Neuronal stem cell (in vitro differentiated cells): ENCODE measurements at regions not wholly inside any gene's neighbourhood (a gene's known extent, or its start where the extent isn't known, plus 50 kb on each side); places are given as distances from the start of the nearest gene placed in this dataset.

Experiments
- DNase-seq: peaks from one replicate; pipeline ENCODE4 v3.0.0-alpha.2; 2013; ENCODE audit warnings: low spot score
- H2AFZ ChIP-seq: one replicate; pipeline ENCODE4 v1.6.1; 2013; ENCODE audit warnings: mild to moderate bottlenecking, low read length, inconsistent platforms
- H2AK5ac ChIP-seq: 2 replicates; pipeline ENCODE4 v1.6.1; 2013; ENCODE audit warnings: low read depth, mild to moderate bottlenecking, inconsistent platforms, low read length, moderate library complexity, mixed read lengths
- H2BK120ac ChIP-seq: 2 replicates; pipeline ENCODE4 v1.6.1; 2013; ENCODE audit warnings: low read depth, mild to moderate bottlenecking, inconsistent platforms, low read length, moderate library complexity, mixed read lengths
- H2BK12ac ChIP-seq: one replicate; pipeline ENCODE4 v1.6.1; 2013; ENCODE audit warnings: low read length, inconsistent platforms
- H2BK15ac ChIP-seq: 2 replicates; pipeline ENCODE4 v1.6.1; 2013; ENCODE audit warnings: mild to moderate bottlenecking, low read length, inconsistent platforms, mixed read lengths
- H2BK5ac ChIP-seq: one replicate; pipeline ENCODE4 v1.6.1; 2013; ENCODE audit warnings: inconsistent platforms, mild to moderate bottlenecking, low read length, moderate library complexity
- H3K14ac ChIP-seq: one replicate; pipeline ENCODE4 v1.6.1; 2013; ENCODE audit warnings: low read length, inconsistent platforms
- H3K18ac ChIP-seq: 2 replicates; pipeline ENCODE4 v1.6.1; 2013; ENCODE audit warnings: low read length, inconsistent platforms
- H3K23ac ChIP-seq: 2 replicates; pipeline ENCODE4 v1.6.1; 2013; ENCODE audit warnings: low read depth, mild to moderate bottlenecking, mixed read lengths, low read length, inconsistent platforms; ENCODE audit not compliant: poor library complexity
- H3K27ac ChIP-seq: replicated peaks from 3 replicates; pipeline ENCODE4 v1.5.1; 2013; ENCODE audit warnings: low read length, inconsistent platforms
- H3K27me3 ChIP-seq, 3 experiments: 2 replicates each; pipeline ENCODE4 v1.6.1; 2013; ENCODE audit warnings: low read length in 3 of 3, mild to moderate bottlenecking in 2 of 3, inconsistent platforms in 1 of 3, low read depth in 1 of 3, mixed read lengths in 1 of 3, moderate library complexity in 1 of 3; ENCODE audit not compliant: control insufficient read depth in 3 of 3, insufficient read depth in 3 of 3
- H3K36me3 ChIP-seq, 2 donors: replicated peaks in 1 of 2; 2 replicates each; pipeline ENCODE4 v1.6.1; 2013; ENCODE audit warnings: low read length in 2 of 2; ENCODE audit not compliant: control insufficient read depth in 2 of 2, insufficient read depth in 2 of 2
- H3K4ac ChIP-seq: 2 replicates; pipeline ENCODE4 v1.6.1; 2013; ENCODE audit warnings: inconsistent platforms, mild to moderate bottlenecking, low read length, moderate library complexity
- H3K4me1 ChIP-seq, 2 donors: 1 replicate in 1 of 2; 2 replicates in 1 of 2; pipeline ENCODE4 v1.6.1; 2013; ENCODE audit warnings: low read length in 2 of 2, low read depth in 1 of 2; ENCODE audit not compliant: control insufficient read depth in 2 of 2, insufficient read depth in 1 of 2
- H3K4me2 ChIP-seq: one replicate; pipeline ENCODE4 v1.6.1; 2013; ENCODE audit warnings: mild to moderate bottlenecking, low read length, inconsistent platforms; ENCODE audit not compliant: insufficient read depth, poor library complexity, severe bottlenecking
- H3K4me3 ChIP-seq, 2 donors: 2 replicates each; pipeline ENCODE4 v1.5.1; 2013; ENCODE audit warnings: low read length in 2 of 2, mild to moderate bottlenecking in 2 of 2, inconsistent platforms in 1 of 2, moderate library complexity in 1 of 2
- H3K79me1 ChIP-seq: one replicate; pipeline ENCODE4 v1.6.1; 2013; ENCODE audit warnings: low read depth, mild to moderate bottlenecking, inconsistent platforms, low read length, moderate library complexity
- H3K9ac ChIP-seq: one replicate; pipeline ENCODE4 v1.6.1; 2013; ENCODE audit warnings: mild to moderate bottlenecking, low read depth, low read length, inconsistent platforms; ENCODE audit not compliant: poor library complexity
- H3K9me3 ChIP-seq, 2 donors: replicated peaks in 1 of 2; 2 replicates each; pipeline versions ENCODE3 to v1.6.1; 2013; ENCODE audit warnings: low read length in 2 of 2, mild to moderate bottlenecking in 2 of 2, inconsistent platforms in 1 of 2, low read depth in 1 of 2, mixed read lengths in 1 of 2, moderate library complexity in 1 of 2; ENCODE audit not compliant: control insufficient read depth in 2 of 2, insufficient read depth in 1 of 2
- H4K8ac ChIP-seq: one replicate; pipeline ENCODE4 v1.6.1; 2013; ENCODE audit warnings: low read depth, mild to moderate bottlenecking, inconsistent platforms, low read length, moderate library complexity
- H4K91ac ChIP-seq: one replicate; pipeline ENCODE4 v1.6.1; 2013; ENCODE audit warnings: low read length, low read depth, mild to moderate bottlenecking, inconsistent platforms; ENCODE audit not compliant: poor library complexity
- WGBS, 2 donors: extraction: QIAGEN DNeasy Blood & Tissue Kit; methylation state at CpG; one replicate each; pipeline ENCODE4 v1.1.7; 2013; ENCODE audit warnings: missing lambda C conversion rate in 2 of 2, mixed read lengths in 1 of 2; ENCODE audit not compliant: insufficient read length in 2 of 2, insufficient replicate concordance in 1 of 2; ENCODE audit errors: extremely low coverage in 2 of 2; 5-methylcytosine and 5-hydroxymethylcytosine counted together

- Histone ChIP-seq H2AFZ (no peak overlapping the region), H2BK5ac (no peak overlapping the region), H2BK15ac (no peak overlapping the region), H3K4ac (no peak overlapping the region), H3K36me3 (no peaks in the 10 kb centered on the region), H3K27me3 (no peaks in the 10 kb centered on the region), H3K14ac (no peak overlapping the region), H3K9me3 (no peaks in the 10 kb centered on the region), H2BK120ac (no peak overlapping the region), H3K9ac (no peak overlapping the region), H3K4me2 (no peak overlapping the region), H4K91ac (no peak overlapping the region), H2AK5ac (no peak overlapping the region), H3K23ac (no peak overlapping the region), H3K79me1 (no peaks in the 10 kb centered on the region), H3K4me3 (no peak overlapping the region), H3K18ac (no peak overlapping the region), H3K27ac (no peak overlapping the region), H2BK12ac (no peak overlapping the region), H4K8ac (no peak overlapping the region), H3K4me1 (no peaks in the 10 kb centered on the region)
- DNase-seq = no peak
These were observed 694.4 kb downstream of the LTN1 start for GRCh38 chr21:28298251-28298672.

DNA sequence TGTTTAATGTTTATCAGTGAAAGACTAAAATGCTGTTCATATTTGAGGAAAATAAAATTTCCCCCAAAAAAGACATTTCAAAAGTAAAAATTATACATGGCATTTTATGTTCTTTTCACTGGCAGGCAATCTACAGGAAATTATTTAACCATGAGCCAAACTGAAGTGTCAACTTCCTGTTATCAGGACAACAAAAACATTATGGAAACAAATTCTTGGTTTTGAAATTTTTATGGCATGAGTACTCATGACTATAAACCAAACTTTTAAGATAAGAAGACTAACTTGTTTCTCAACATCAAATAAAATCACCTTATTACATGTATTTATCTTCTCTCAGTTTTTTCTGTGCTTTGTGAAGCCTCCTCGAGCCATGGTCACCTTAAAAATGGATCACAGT lies 698.6 kb downstream of the LTN1 start:
- no peak overlapping the region for H3K4me2 ChIP-seq
- no peak overlapping the region for H3K9ac ChIP-seq
- no peak overlapping the region for H3K27ac ChIP-seq
- H3K14ac ChIP-seq = no peak overlapping the region
- H3K9me3 ChIP-seq = no peaks in the 10 kb centered on the region
- H3K79me1 ChIP-seq = no peaks in the 10 kb centered on the region
- DNase-seq = no peak
- no peak overlapping the region for H3K4ac ChIP-seq
- no peak overlapping the region for H3K4me3 ChIP-seq
- no peak overlapping the region for H2AFZ ChIP-seq
- H2BK5ac ChIP-seq = no peak overlapping the region
- H3K23ac ChIP-seq = no peak overlapping the region
- no CpG with 5 or more reads among the region's 1 CpG for WGBS, 2 donors
- H4K8ac ChIP-seq = no peak overlapping the region
- H3K36me3 ChIP-seq = no peaks in the 10 kb centered on the region
- H3K27me3 ChIP-seq = no peaks in the 10 kb centered on the region
- no peaks in the 10 kb centered on the region for H3K4me1 ChIP-seq
- no peak overlapping the region for H2AK5ac ChIP-seq
- H2BK12ac ChIP-seq = no peak overlapping the region
- H4K91ac ChIP-seq = no peak overlapping the region
- H3K18ac ChIP-seq = no peak overlapping the region
- H2BK15ac ChIP-seq = no peak overlapping the region
- H2BK120ac ChIP-seq = no peak overlapping the region

DNA sequence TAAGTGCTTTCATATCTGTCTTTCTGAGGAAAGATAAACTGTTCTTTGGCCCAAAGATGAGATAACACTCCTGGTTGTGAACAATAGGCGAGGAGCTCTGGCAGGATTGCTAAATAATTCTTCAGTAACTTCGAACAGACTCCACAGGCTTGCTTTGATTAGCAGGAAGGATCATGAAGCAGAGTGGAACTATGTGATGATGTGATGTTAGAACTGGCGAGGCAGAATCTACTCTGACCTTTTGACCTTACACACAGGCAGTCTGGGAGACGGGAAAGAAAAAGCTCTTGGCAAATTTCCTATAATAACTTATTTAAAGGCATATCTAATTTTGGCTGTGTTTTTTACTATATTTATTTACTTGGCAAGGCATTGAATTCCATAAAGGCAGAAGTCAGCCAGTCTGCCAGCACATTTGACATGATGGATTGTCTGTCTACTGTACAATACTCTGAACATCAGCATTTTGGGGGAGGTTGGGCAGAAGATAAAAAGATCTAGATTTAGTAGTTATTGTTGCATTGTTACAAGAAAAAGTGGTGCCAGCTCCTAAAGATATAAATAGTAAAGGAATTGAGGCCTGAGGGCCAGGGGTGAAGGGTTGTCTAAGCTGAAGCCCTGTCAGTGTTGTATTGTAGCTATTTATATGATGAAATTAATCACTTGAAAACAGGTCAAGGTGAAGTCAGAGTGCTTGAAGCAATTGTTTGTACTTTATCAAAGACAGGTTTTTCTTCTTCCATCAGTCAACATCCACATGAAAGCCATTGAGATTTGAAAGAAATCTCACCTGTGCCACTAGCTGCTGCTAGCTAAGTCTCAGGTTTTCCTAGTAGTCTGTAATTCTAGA lies 708.8 kb downstream of the LTN1 start:
- no peak overlapping the region for H2AFZ ChIP-seq
- H3K27me3 ChIP-seq = no peaks in the 10 kb centered on the region
- no peaks in the 10 kb centered on the region for H3K36me3 ChIP-seq
- no peak overlapping the region for H2BK5ac ChIP-seq
- no peak overlapping the region for H2AK5ac ChIP-seq
- no peak overlapping the region for H3K23ac ChIP-seq
- no peaks in the 10 kb centered on the region for H3K9me3 ChIP-seq
- H2BK12ac ChIP-seq = no peak overlapping the region
- no peak for DNase-seq
- H3K27ac ChIP-seq = no peak overlapping the region
- no peak overlapping the region for H3K9ac ChIP-seq
- no peaks in the 10 kb centered on the region for H3K4me1 ChIP-seq
- H2BK15ac ChIP-seq = no peak overlapping the region
- no peak overlapping the region for H2BK120ac ChIP-seq
- H3K79me1 ChIP-seq = no peaks in the 10 kb centered on the region
- WGBS, 2 donors = no CpG with 5 or more reads among the region's 4 CpGs
- no peak overlapping the region for H3K4me2 ChIP-seq
- H4K8ac ChIP-seq = no peak overlapping the region
- no peak overlapping the region for H4K91ac ChIP-seq
- H3K14ac ChIP-seq = no peak overlapping the region
- H3K4ac ChIP-seq = no peak overlapping the region
- H3K4me3 ChIP-seq = no peak overlapping the region
- no peak overlapping the region for H3K18ac ChIP-seq

DNA sequence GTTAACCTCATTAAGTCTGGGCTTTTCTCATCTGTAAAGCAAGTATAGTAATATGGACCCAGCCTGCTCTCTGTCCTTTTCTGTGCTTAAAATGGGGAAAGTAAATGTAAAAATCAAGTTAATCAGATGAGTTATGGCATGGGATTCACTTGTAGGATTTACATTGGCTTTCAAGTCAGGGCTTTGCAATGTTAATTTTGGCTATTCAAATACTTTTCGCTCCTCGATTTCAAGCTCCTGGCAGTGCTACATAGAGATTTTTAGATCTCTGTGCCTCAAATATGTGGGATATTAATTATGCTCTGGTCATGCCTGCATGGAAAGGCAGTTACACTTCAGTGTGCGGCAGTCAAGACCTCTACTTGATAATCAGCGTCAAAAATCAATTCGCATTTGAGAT lies 709.8 kb downstream of the LTN1 start:
- H2BK15ac ChIP-seq = no peak overlapping the region
- H3K23ac ChIP-seq = no peak overlapping the region
- H2AFZ ChIP-seq = no peak overlapping the region
- H3K14ac ChIP-seq = no peak overlapping the region
- H3K4me3 ChIP-seq = no peak overlapping the region
- H3K9me3 ChIP-seq = no peaks in the 10 kb centered on the region
- no peak for DNase-seq
- no peak overlapping the region for H3K4me2 ChIP-seq
- H4K8ac ChIP-seq = no peak overlapping the region
- H3K4ac ChIP-seq = no peak overlapping the region
- H3K27ac ChIP-seq = no peak overlapping the region
- no peak overlapping the region for H3K18ac ChIP-seq
- no peak overlapping the region for H2BK120ac ChIP-seq
- H3K79me1 ChIP-seq = no peaks in the 10 kb centered on the region
- H3K9ac ChIP-seq = no peak overlapping the region
- H3K4me1 ChIP-seq = no peaks in the 10 kb centered on the region
- no CpG with 5 or more reads among the region's 5 CpGs for WGBS, 2 donors
- H3K36me3 ChIP-seq = no peaks in the 10 kb centered on the region
- H2BK5ac ChIP-seq = no peak overlapping the region
- no peak overlapping the region for H2BK12ac ChIP-seq
- H4K91ac ChIP-seq = no peak overlapping the region
- H2AK5ac ChIP-seq = no peak overlapping the region
- H3K27me3 ChIP-seq = no peaks in the 10 kb centered on the region
